22Rv1 (cell line): ENCODE measurements at regions not wholly inside any gene's neighbourhood (a gene's known extent, or its start where the extent isn't known, plus 50 kb on each side); places are given as distances from the start of the nearest gene placed in this dataset.

ENCODE experiments used
- CTCF ChIP-seq: fragments of 450-650 bp; IDR thresholded peaks from 2 replicates; pipeline ENCODE4 v1.5.1; 2017; ENCODE audit warnings: mild to moderate bottlenecking
- ZFX ChIP-seq: fragments of 450-650 bp; IDR thresholded peaks from 2 replicates; pipeline ENCODE4 v1.6.1; 2017; ENCODE audit warnings: antibody characterized with exemption, borderline replicate concordance

GRCh38 chr7:89773611-89774010 is 380.7 kb upstream of the STEAP1 start:
- TF ChIP-seq CTCF = no peak
- no peak for TF ChIP-seq ZFX
